GM21447 (cell line): ENCODE measurements at regions not wholly inside any gene's neighbourhood (a gene's known extent, or its start where the extent isn't known, plus 50 kb on each side); places are given as distances from the start of the nearest gene placed in this dataset.

ENCODE experiments used
- ATAC-seq: cut with Tn5 transposase; IDR thresholded peaks from one replicate; pipeline ENCODE4 v1.9.1; 2021; ENCODE audit not compliant: unreplicated experiment

- ATAC-seq, result no peak
Observed at GRCh38 chr6:140063021-140063399, 688.6 kb upstream of the CITED2 start.

GRCh38 chr6:140062043-140063020 lies 687.9 kb upstream of the CITED2 start:
- no peak for ATAC-seq

GRCh38 chr6:140061110-140062042 lies 686.9 kb upstream of the CITED2 start:
- ATAC-seq, result no peak

- ATAC-seq, result no peak
Observed at GRCh38 chr6:140059947-140060346, 685.5 kb upstream of the CITED2 start.

GRCh38 chr6:140058863-140059262 lies 684.4 kb upstream of the CITED2 start:
- ATAC-seq, result no peak

- ATAC-seq, result no peak
Observed at GRCh38 chr6:140052736-140053729, 678.6 kb upstream of the CITED2 start.

- no peak for ATAC-seq
Observed at GRCh38 chr6:140051521-140052512, 677.4 kb upstream of the CITED2 start.

- no peak for ATAC-seq
Observed at GRCh38 chr6:140050101-140050995, 675.9 kb upstream of the CITED2 start.

GRCh38 chr6:140049251-140049650 lies 674.8 kb upstream of the CITED2 start:
- ATAC-seq, result no peak

- no peak for ATAC-seq
Observed at GRCh38 chr6:140048202-140048790, 673.8 kb upstream of the CITED2 start.

GRCh38 chr6:140047321-140047720 lies 672.9 kb upstream of the CITED2 start:
- no peak for ATAC-seq

- ATAC-seq, result no peak
Observed at GRCh38 chr6:140046016-140046632, 671.7 kb upstream of the CITED2 start.

- ATAC-seq, result no peak
Observed at GRCh38 chr6:140045116-140045515, 670.7 kb upstream of the CITED2 start.

GRCh38 chr6:140044626-140045025 lies 670.2 kb upstream of the CITED2 start:
- ATAC-seq, result no peak

- no peak for ATAC-seq
Observed at GRCh38 chr6:140043762-140044378, 669.4 kb upstream of the CITED2 start.

GRCh38 chr6:140043357-140043756 lies 668.9 kb upstream of the CITED2 start:
- ATAC-seq, result no peak
